H1 (cell line): ENCODE measurements at regions not wholly inside any gene's neighbourhood (a gene's known extent, or its start where the extent isn't known, plus 50 kb on each side); places are given as distances from the start of the nearest gene placed in this dataset.

Source experiments
- CEBPB ChIP-seq: IDR thresholded peaks from 2 replicates; pipeline ENCODE4 v1.6.1; 2012; ENCODE audit warnings: low read depth, low read length
- EZH2 ChIP-seq: fragments of 200-600 bp; sonication (generic); IDR thresholded peaks from 2 replicates; pipeline ENCODE4 v1.7.1; 2012; ENCODE audit warnings: low read depth, mild to moderate bottlenecking, moderate library complexity, low read length, inconsistent platforms; ENCODE audit not compliant: severe bottlenecking
- GABPA ChIP-seq: IDR thresholded peaks from 2 replicates; pipeline ENCODE4 v1.6.1; 2011; ENCODE audit warnings: mild to moderate bottlenecking, low read length, moderate library complexity, borderline replicate concordance; ENCODE audit not compliant: insufficient read depth
- JUND ChIP-seq: IDR thresholded peaks from 2 replicates; pipeline ENCODE4 v1.6.1; 2011; ENCODE audit warnings: mild to moderate bottlenecking, improper control_type of control experiment, low read length
- POLR2A ChIP-seq, 2 experiments: IDR thresholded peaks; 1 replicate in 1 of 2; 2 replicates in 1 of 2; pipeline ENCODE4 v1.6.1; 2011; ENCODE audit warnings: low read depth in 2 of 2, low read length in 2 of 2, mild to moderate bottlenecking in 2 of 2; ENCODE audit errors: control extremely low read depth in 1 of 2
- SIN3A ChIP-seq, 2 experiments: IDR thresholded peaks in 1 of 2; conservative IDR thresholded peaks in 1 of 2; 2 replicates each; pipeline ENCODE4 v1.6.1; 2011 to 2012; ENCODE audit warnings: low read length in 2 of 2, improper control_type of control experiment in 1 of 2, low read depth in 1 of 2, mild to moderate bottlenecking in 1 of 2
- SRF ChIP-seq: IDR thresholded peaks from 2 replicates; pipeline ENCODE4 v1.6.1; 2011; ENCODE audit warnings: mild to moderate bottlenecking, low read depth, low read length, moderate library complexity

- no peak for TF ChIP-seq CEBPB
- no peak for TF ChIP-seq SRF
- no peak for TF ChIP-seq SIN3A (conservative IDR thresholded peaks at IDR 0.05 in 1 of 2, IDR thresholded peaks at IDR 0.05 in 1 of 2; ENCODE audit: low read depth in 1 of 2, low read length in 2 of 2)
- TF ChIP-seq POLR2A (IDR thresholded peaks at IDR 0.05; ENCODE audit: control extremely low read depth in 1 of 2, low read depth in 2 of 2, low read length in 2 of 2) = no peak
- no peak for TF ChIP-seq JUND
- TF ChIP-seq EZH2 = no peak
- TF ChIP-seq GABPA = no peak
These were observed 101.2 kb upstream of the IRF2BP2 start (continued) for GRCh38 chr1:234710936-234711724.
